ENCODE measurements at regions not wholly inside any gene's neighbourhood (a gene's known extent, or its start where the extent isn't known, plus 50 kb on each side); places are given as distances from the start of the nearest gene placed in this dataset.

GRCh38 chr1:47708658-47709018 lies 270.8 kb downstream of the FOXD2 start:
- DNase-seq = no peak

- no peak for DNase-seq
Measured at GRCh38 chr1:47709019-47709871, 271.4 kb downstream of the FOXD2 start.

GRCh38 chr1:47709872-47710231 lies 272.0 kb downstream of the FOXD2 start:
- DNase-seq = no peak

- peak; percentile 36 for DNase-seq
Measured at GRCh38 chr1:47710329-47711071, 272.7 kb downstream of the FOXD2 start.
